GM12878 (cell line): ENCODE measurements at regions not wholly inside any gene's neighbourhood (a gene's known extent, or its start where the extent isn't known, plus 50 kb on each side); places are given as distances from the start of the nearest gene placed in this dataset.

Experiments used
- ATAC-seq: fragments of 200-7000 bp; cut with Tn5 transposase; 3 replicates; pipeline ENCODE4 v1.9.1; 2020; ENCODE audit warnings: mild to moderate bottlenecking, moderate library complexity
- BruUV-seq: library from RNA; stranded (reverse); fragments of 400-500 nt; replicated peaks from 2 replicates; lab custom pipeline; 2021; lab: Mats Ljungman, UMichigan
- CTCF ChIA-PET: fragments of 300-600 bp; sonication (Branson Sonifier 250); formaldehyde crosslinking; extraction: SDS; loops from one replicate; lab custom pipeline; 2021; ENCODE audit warnings: inconsistent platforms; lab: Yijun Ruan, JAX
- POLR2A ChIA-PET: fragments of 350-600 bp; formaldehyde crosslinking; extraction: SDS; loops from one replicate; lab custom pipeline; 2021; ENCODE audit warnings: inconsistent platforms; lab: Charles Lee
- RAD21 ChIA-PET: fragments of 300-600 bp; sonication (Branson Sonifier 250); formaldehyde crosslinking; loops from one replicate; lab custom pipeline; 2023; ENCODE audit warnings: antibody characterized with exemption; ENCODE audit not compliant: unreplicated experiment; lab: Charles Lee
- SMC1A ChIA-PET: fragments of 300-600 bp; sonication (Branson Sonifier 250); formaldehyde crosslinking; loops from one replicate; lab custom pipeline; 2023; ENCODE audit not compliant: unreplicated experiment, uncharacterized antibody; lab: Charles Lee
- DNase-seq: peaks from one replicate; pipeline ENCODE4 v3.0.0-alpha.2; 2011; ENCODE audit warnings: low read depth, low spot score
- FAIRE-seq: peaks from 3 replicates; lab custom pipeline; 2011; peaks lifted over from hg19 to GRCh38; lab: Jason Lieb, UNC
- H2AFZ ChIP-seq: 2 replicates; pipeline ENCODE4 v1.6.0; 2011; ENCODE audit warnings: low read depth, low read length, control low read depth; ENCODE audit not compliant: control insufficient read depth
- H3K27ac ChIP-seq: 2 replicates; pipeline ENCODE4 v1.5.1; 2011; ENCODE audit warnings: control low read depth; ENCODE audit not compliant: control insufficient read depth, insufficient read depth
- H3K27me3 ChIP-seq, 2 experiments: replicated peaks in 1 of 2; 2 replicates each; pipeline versions ENCODE4 v1.6.0 to v1.6.1; 2011; ENCODE audit warnings: low read length in 1 of 2; ENCODE audit not compliant: control insufficient read depth in 2 of 2, insufficient read depth in 2 of 2
- H3K36me3 ChIP-seq, 2 experiments: 2 replicates each; pipeline ENCODE4 v1.5.1; 2011; ENCODE audit warnings: low read length in 1 of 2; ENCODE audit not compliant: control insufficient read depth in 2 of 2, insufficient read depth in 2 of 2
- H3K4me1 ChIP-seq: 2 replicates; pipeline ENCODE4 v1.6.1; 2011; ENCODE audit warnings: mild to moderate bottlenecking, low read length, moderate library complexity, mixed read lengths; ENCODE audit not compliant: control insufficient read depth, insufficient read depth
- H3K4me2 ChIP-seq: 2 replicates; pipeline ENCODE4 v1.6.0; 2011; ENCODE audit warnings: control low read depth; ENCODE audit not compliant: control insufficient read depth, insufficient read depth
- H3K4me3 ChIP-seq: fragments of 200-600 bp; sonication (generic); 2 replicates; pipeline ENCODE4 v1.5.1; 2016
- H3K79me2 ChIP-seq: 2 replicates; pipeline ENCODE4 v1.6.0; 2011; ENCODE audit warnings: low read length; ENCODE audit not compliant: control insufficient read depth, insufficient read depth
- H3K9ac ChIP-seq: 2 replicates; pipeline ENCODE4 v1.8.0; 2011; ENCODE audit warnings: low read length, control low read depth, mixed read lengths; ENCODE audit not compliant: control insufficient read depth, insufficient read depth
- H3K9me3 ChIP-seq: replicated peaks from 3 replicates; pipeline ENCODE4 v1.5.1; 2011; ENCODE audit warnings: mild to moderate bottlenecking, low read length; ENCODE audit not compliant: control insufficient read depth, insufficient read depth
- H4K20me1 ChIP-seq: 2 replicates; pipeline ENCODE4 v1.6.0; 2011; ENCODE audit not compliant: control insufficient read depth, insufficient read depth
- BCL3 ChIP-seq: IDR thresholded peaks from 2 replicates; pipeline ENCODE4 v1.6.1; 2011; ENCODE audit warnings: borderline replicate concordance, low read depth, mild to moderate bottlenecking, moderate library complexity, low read length; ENCODE audit not compliant: insufficient read depth, poor library complexity, severe bottlenecking
- CBX5 ChIP-seq: sonication (generic); IDR thresholded peaks from 2 replicates; pipeline ENCODE4 v1.6.1; 2016; ENCODE audit warnings: low read depth, moderate library complexity, mild to moderate bottlenecking, inconsistent platforms
- FOXK2 ChIP-seq: fragments of 450-650 bp; IDR thresholded peaks from 2 replicates; pipeline ENCODE4 v1.6.1; 2017; ENCODE audit warnings: mild to moderate bottlenecking, moderate library complexity
- GABPA ChIP-seq: IDR thresholded peaks from 2 replicates; pipeline ENCODE4 v1.6.1; 2014; ENCODE audit warnings: antibody characterized with exemption, low read depth, mild to moderate bottlenecking, inconsistent platforms
- JUNB ChIP-seq: IDR thresholded peaks from 2 replicates; pipeline ENCODE4 v1.6.1; 2016; ENCODE audit warnings: antibody characterized with exemption, mild to moderate bottlenecking
- MEF2A ChIP-seq: IDR thresholded peaks from 2 replicates; pipeline ENCODE4 v1.6.1; 2011; ENCODE audit warnings: low read depth, mild to moderate bottlenecking, low read length, moderate library complexity; ENCODE audit not compliant: insufficient read depth
- POLR2AphosphoS5 ChIP-seq: IDR thresholded peaks from 2 replicates; pipeline ENCODE4 v1.6.1; 2011; ENCODE audit warnings: mild to moderate bottlenecking, low read length, inconsistent platforms
- RAD51 ChIP-seq: fragments of 450-650 bp; IDR thresholded peaks from 2 replicates; pipeline ENCODE4 v1.6.1; 2016; ENCODE audit warnings: moderate library complexity, mild to moderate bottlenecking, inconsistent platforms
- RELB ChIP-seq: fragments of 450-650 bp; IDR thresholded peaks from 2 replicates; pipeline ENCODE4 v1.6.1; 2017; ENCODE audit warnings: low read depth, mild to moderate bottlenecking, moderate library complexity
- SREBF2 ChIP-seq: IDR thresholded peaks from 2 replicates; pipeline ENCODE4 v1.6.1; 2012; ENCODE audit warnings: mild to moderate bottlenecking, low read length
- TBL1XR1 ChIP-seq: IDR thresholded peaks from 2 replicates; pipeline ENCODE4 v1.6.1; 2012; ENCODE audit warnings: low read depth, low read length, improper control_type of control experiment
- TCF3 ChIP-seq: IDR thresholded peaks from 2 replicates; pipeline ENCODE4 v1.6.1; 2012; ENCODE audit warnings: low read depth, mild to moderate bottlenecking, low read length, borderline replicate concordance; ENCODE audit not compliant: insufficient read depth
- TCF7 ChIP-seq: IDR thresholded peaks from 2 replicates; pipeline ENCODE4 v1.6.1; 2014; ENCODE audit warnings: antibody characterized with exemption, borderline replicate concordance
- ZNF24 ChIP-seq: fragments of 450-650 bp; IDR thresholded peaks from 2 replicates; pipeline ENCODE4 v1.6.1; 2017; ENCODE audit warnings: antibody characterized with exemption, mild to moderate bottlenecking
- WGBS: methylation state at CpG from one replicate; pipeline ENCODE4 v1.1.6; 2016; ENCODE audit warnings: low lambda C conversion rate; ENCODE audit not compliant: insufficient replicate concordance, insufficient coverage; ENCODE audit errors: missing lambda C conversion rate; 5-methylcytosine and 5-hydroxymethylcytosine counted together
- in situ Hi-C: fragments of 300-500 bp; cut with MboI; formaldehyde crosslinking; loops from 9 replicates; pipeline ENCODE4 v1.14.3; 2018; ENCODE audit warnings: mixed read lengths
- intact Hi-C: fragments of 100-400 bp; cut with micrococcal nuclease; formaldehyde crosslinking; loops from one replicate; pipeline ENCODE4 v1.14.2; 2022; ENCODE audit not compliant: unreplicated experiment
- TF ChIP-seq, protein P1 (sequence below): IDR thresholded peaks from 2 replicates; pipeline ENCODE4 v1.6.1; 2011; ENCODE audit warnings: mild to moderate bottlenecking, low read depth, low read length, moderate library complexity; ENCODE audit not compliant: insufficient replicate concordance
- TF ChIP-seq, protein P2 (sequence below): IDR thresholded peaks from 2 replicates; pipeline ENCODE4 v1.6.1; 2012; ENCODE audit warnings: low read depth, low read length, improper control_type of control experiment
- TF ChIP-seq, protein P3 (sequence below): fragments of 450-650 bp; IDR thresholded peaks from 2 replicates; pipeline ENCODE4 v1.6.1; 2016; ENCODE audit warnings: mild to moderate bottlenecking, moderate library complexity, borderline replicate concordance

- H3K4me2 ChIP-seq = no peak overlapping the region
- in situ Hi-C loops = no loop called here
- ChIA-PET CTCF (no interaction called here), RAD21 (no interaction called here), POLR2A (no interaction called here)
- no peak for FAIRE-seq
- no peaks in the 10 kb centered on the region for H4K20me1 ChIP-seq
- no peaks in the 10 kb centered on the region for H3K4me1 ChIP-seq
- no peaks in the 10 kb centered on the region; the same call in 2 of the 3 replicates for H3K9me3 ChIP-seq
- TF ChIP-seq, protein P1, sequence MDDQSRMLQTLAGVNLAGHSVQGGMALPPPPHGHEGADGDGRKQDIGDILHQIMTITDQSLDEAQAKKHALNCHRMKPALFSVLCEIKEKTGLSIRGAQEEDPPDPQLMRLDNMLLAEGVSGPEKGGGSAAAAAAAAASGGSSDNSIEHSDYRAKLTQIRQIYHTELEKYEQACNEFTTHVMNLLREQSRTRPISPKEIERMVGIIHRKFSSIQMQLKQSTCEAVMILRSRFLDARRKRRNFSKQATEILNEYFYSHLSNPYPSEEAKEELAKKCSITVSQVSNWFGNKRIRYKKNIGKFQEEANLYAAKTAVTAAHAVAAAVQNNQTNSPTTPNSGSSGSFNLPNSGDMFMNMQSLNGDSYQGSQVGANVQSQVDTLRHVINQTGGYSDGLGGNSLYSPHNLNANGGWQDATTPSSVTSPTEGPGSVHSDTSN = no peak
- TF ChIP-seq, protein P2, sequence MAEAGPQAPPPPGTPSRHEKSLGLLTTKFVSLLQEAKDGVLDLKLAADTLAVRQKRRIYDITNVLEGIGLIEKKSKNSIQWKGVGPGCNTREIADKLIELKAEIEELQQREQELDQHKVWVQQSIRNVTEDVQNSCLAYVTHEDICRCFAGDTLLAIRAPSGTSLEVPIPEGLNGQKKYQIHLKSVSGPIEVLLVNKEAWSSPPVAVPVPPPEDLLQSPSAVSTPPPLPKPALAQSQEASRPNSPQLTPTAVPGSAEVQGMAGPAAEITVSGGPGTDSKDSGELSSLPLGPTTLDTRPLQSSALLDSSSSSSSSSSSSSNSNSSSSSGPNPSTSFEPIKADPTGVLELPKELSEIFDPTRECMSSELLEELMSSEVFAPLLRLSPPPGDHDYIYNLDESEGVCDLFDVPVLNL = no peak
- TF ChIP-seq POLR2AphosphoS5 = no peak
- no peak for TF ChIP-seq TCF3
- TF ChIP-seq JUNB = no peak
- TF ChIP-seq TCF7 = no peak
- TF ChIP-seq SREBF2 = no peak
- TF ChIP-seq, protein P3, sequence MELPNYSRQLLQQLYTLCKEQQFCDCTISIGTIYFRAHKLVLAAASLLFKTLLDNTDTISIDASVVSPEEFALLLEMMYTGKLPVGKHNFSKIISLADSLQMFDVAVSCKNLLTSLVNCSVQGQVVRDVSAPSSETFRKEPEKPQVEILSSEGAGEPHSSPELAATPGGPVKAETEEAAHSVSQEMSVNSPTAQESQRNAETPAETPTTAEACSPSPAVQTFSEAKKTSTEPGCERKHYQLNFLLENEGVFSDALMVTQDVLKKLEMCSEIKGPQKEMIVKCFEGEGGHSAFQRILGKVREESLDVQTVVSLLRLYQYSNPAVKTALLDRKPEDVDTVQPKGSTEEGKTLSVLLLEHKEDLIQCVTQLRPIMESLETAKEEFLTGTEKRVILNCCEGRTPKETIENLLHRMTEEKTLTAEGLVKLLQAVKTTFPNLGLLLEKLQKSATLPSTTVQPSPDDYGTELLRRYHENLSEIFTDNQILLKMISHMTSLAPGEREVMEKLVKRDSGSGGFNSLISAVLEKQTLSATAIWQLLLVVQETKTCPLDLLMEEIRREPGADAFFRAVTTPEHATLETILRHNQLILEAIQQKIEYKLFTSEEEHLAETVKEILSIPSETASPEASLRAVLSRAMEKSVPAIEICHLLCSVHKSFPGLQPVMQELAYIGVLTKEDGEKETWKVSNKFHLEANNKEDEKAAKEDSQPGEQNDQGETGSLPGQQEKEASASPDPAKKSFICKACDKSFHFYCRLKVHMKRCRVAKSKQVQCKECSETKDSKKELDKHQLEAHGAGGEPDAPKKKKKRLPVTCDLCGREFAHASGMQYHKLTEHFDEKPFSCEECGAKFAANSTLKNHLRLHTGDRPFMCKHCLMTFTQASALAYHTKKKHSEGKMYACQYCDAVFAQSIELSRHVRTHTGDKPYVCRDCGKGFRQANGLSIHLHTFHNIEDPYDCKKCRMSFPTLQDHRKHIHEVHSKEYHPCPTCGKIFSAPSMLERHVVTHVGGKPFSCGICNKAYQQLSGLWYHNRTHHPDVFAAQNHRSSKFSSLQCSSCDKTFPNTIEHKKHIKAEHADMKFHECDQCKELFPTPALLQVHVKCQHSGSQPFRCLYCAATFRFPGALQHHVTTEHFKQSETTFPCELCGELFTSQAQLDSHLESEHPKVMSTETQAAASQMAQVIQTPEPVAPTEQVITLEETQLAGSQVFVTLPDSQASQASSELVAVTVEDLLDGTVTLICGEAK = no peak
- no peak for TF ChIP-seq RAD51
- TF ChIP-seq GABPA = no peak
- no peak for TF ChIP-seq MEF2A
- no peak for TF ChIP-seq FOXK2
- TF ChIP-seq BCL3 = no peak
- TF ChIP-seq ZNF24 = no peak
- TF ChIP-seq TBL1XR1 = no peak
- TF ChIP-seq RELB = no peak
- TF ChIP-seq CBX5 = no peak
- TF ChIP-seq, all 136 proteins: peak for 0
- H3K27ac ChIP-seq = no peak overlapping the region
- H3K79me2 ChIP-seq = no peaks in the 10 kb centered on the region
- WGBS = 0% methylated on average over 3 of the region's 3 CpGs
- no peak overlapping the region for H3K4me3 ChIP-seq
- no peaks in the 10 kb centered on the region for H3K36me3 ChIP-seq
- SMC1A ChIA-PET = no interaction called here
- no peak for ATAC-seq
- H2AFZ ChIP-seq = no peak overlapping the region
- intact Hi-C loops = no loop called here
- H3K9ac ChIP-seq = no peak overlapping the region
- no peak for DNase-seq
- no peaks in the 10 kb centered on the region for H3K27me3 ChIP-seq
- no TSS peak for BruUV-seq
Observed at GRCh38 chr16:8241408-8241807, 348.9 kb downstream of the TMEM114 start.
